ENCODE measurements at regions not wholly inside any gene's neighbourhood (a gene's known extent, or its start where the extent isn't known, plus 50 kb on each side); places are given as distances from the start of the nearest gene placed in this dataset.

DNA sequence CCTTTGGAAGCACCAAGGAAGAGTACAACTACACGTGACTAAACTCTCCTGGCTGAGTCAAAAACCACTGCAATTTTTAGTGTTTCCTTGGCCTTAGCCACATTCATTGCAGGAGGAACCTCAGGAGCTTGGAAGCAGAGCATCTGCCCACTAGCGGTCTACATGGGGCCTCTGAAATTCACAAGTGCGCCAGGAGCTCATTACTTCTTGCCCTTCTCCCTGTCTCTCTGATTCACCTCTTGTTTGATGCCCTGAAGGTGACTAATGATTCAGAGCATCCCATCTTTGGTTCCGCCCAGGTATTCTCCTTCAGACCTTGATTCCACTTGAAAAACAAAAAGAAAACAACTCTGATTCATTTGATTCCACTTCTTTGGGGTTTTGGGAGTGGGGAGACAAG, 201.1 kb upstream of the LPP start:
- TF ChIP-seq, protein P1, sequence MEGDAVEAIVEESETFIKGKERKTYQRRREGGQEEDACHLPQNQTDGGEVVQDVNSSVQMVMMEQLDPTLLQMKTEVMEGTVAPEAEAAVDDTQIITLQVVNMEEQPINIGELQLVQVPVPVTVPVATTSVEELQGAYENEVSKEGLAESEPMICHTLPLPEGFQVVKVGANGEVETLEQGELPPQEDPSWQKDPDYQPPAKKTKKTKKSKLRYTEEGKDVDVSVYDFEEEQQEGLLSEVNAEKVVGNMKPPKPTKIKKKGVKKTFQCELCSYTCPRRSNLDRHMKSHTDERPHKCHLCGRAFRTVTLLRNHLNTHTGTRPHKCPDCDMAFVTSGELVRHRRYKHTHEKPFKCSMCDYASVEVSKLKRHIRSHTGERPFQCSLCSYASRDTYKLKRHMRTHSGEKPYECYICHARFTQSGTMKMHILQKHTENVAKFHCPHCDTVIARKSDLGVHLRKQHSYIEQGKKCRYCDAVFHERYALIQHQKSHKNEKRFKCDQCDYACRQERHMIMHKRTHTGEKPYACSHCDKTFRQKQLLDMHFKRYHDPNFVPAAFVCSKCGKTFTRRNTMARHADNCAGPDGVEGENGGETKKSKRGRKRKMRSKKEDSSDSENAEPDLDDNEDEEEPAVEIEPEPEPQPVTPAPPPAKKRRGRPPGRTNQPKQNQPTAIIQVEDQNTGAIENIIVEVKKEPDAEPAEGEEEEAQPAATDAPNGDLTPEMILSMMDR (conservative IDR thresholded peaks at IDR 0.05; ENCODE audit: low read length) = no peak
- no peak for TF ChIP-seq EZH2phosphoT487 (IDR thresholded peaks at IDR 0.05; ENCODE audit: borderline replicate concordance, low read depth, low read length)
